IMR-90 (cell line): ENCODE measurements at regions not wholly inside any gene's neighbourhood (a gene's known extent, or its start where the extent isn't known, plus 50 kb on each side); places are given as distances from the start of the nearest gene placed in this dataset.

Experiments
- CEBPB ChIP-seq: IDR thresholded peaks from 2 replicates; pipeline ENCODE4 v1.6.1; 2012; ENCODE audit warnings: low read depth, low read length, improper control_type of control experiment
- POLR2A ChIP-seq: IDR thresholded peaks from 2 replicates; pipeline ENCODE4 v1.6.1; 2012; ENCODE audit warnings: mild to moderate bottlenecking, low read depth, low read length
- RAD21 ChIP-seq: IDR thresholded peaks from 2 replicates; pipeline ENCODE4 v1.6.1; 2012; ENCODE audit warnings: low read length, improper control_type of control experiment
- SMC3 ChIP-seq: fragments of 150-350 bp; IDR thresholded peaks from 2 replicates; pipeline ENCODE4 v1.6.1; 2016; ENCODE audit warnings: low read depth, mild to moderate bottlenecking, antibody characterized with exemption, low read length, moderate library complexity
- USF2 ChIP-seq: fragments of 150-350 bp; IDR thresholded peaks from 2 replicates; pipeline ENCODE4 v1.6.1; 2017; ENCODE audit warnings: mild to moderate bottlenecking, antibody characterized with exemption, low read length, low read depth
- TF ChIP-seq, protein P1 (sequence below): conservative IDR thresholded peaks from 2 replicates; pipeline ENCODE4 v1.5.1; 2012; ENCODE audit warnings: mild to moderate bottlenecking, low read depth, low read length, improper control_type of control experiment

DNA sequence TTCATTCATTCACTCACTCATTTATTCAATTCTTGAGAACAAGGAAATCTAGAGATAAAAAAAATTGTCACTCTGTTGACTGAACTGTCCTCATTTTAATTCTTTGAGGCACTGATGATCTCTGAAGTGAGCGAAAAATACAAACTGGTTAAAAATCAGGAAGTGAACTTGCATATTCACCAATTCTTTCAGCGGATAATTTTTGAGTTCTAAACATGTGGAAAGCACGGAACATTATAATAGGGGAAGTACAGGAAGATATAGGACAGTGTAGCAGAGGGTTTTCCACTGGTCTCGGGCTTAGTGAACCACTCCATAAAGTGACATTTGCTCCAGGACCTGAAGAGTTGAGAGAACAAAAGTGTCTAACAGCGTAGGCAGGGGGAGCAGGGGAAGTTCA, 169.5 kb downstream of the TLR4 start:
- TF ChIP-seq, protein P1, sequence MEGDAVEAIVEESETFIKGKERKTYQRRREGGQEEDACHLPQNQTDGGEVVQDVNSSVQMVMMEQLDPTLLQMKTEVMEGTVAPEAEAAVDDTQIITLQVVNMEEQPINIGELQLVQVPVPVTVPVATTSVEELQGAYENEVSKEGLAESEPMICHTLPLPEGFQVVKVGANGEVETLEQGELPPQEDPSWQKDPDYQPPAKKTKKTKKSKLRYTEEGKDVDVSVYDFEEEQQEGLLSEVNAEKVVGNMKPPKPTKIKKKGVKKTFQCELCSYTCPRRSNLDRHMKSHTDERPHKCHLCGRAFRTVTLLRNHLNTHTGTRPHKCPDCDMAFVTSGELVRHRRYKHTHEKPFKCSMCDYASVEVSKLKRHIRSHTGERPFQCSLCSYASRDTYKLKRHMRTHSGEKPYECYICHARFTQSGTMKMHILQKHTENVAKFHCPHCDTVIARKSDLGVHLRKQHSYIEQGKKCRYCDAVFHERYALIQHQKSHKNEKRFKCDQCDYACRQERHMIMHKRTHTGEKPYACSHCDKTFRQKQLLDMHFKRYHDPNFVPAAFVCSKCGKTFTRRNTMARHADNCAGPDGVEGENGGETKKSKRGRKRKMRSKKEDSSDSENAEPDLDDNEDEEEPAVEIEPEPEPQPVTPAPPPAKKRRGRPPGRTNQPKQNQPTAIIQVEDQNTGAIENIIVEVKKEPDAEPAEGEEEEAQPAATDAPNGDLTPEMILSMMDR, result no peak
- TF ChIP-seq SMC3 (no peak), RAD21 (no peak), POLR2A (no peak), USF2 (no peak), CEBPB (no peak)
